SH-SY5Y (cell line): ENCODE measurements at regions not wholly inside any gene's neighbourhood (a gene's known extent, or its start where the extent isn't known, plus 50 kb on each side); places are given as distances from the start of the nearest gene placed in this dataset.

Source experiments
- GATA2 ChIP-seq: IDR thresholded peaks from 2 replicates; pipeline ENCODE4 v1.6.1; 2011; ENCODE audit warnings: mild to moderate bottlenecking, low read depth, low read length
- GATA3 ChIP-seq: IDR thresholded peaks from 2 replicates; pipeline ENCODE4 v1.6.1; 2011; ENCODE audit warnings: low read depth, mild to moderate bottlenecking, low read length, moderate library complexity

DNA sequence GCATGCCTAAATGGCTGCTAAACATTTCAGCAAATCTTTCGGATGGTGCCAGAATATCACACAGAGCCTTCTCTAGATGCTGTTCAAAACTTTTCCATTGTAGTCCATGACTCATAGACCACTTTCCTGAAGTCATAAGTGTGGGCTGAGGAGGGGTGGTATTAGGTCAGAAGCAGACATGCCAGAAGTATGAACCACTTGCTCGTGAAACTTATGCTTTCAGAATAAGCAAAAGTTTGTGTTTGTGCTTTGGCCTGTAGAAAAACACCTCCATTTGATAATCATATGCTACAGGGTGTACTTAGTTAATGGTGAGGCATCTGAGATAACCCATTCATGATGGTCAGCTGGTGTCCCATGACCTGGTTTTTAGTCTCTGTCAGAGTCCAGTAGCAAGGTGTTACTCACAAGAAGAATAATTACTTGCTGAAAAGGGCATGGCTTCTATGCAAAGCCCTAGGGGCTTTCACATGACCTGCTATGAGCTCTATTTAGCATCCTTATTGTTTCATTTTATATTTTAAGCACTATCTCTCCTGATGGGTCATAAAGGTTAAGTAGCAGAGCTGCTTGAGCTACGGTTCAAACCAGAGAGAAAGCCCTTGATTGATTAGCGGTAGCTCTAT is 183.1 kb upstream of the IVNS1ABP start:
- TF ChIP-seq GATA2 (no peak), GATA3 (no peak)
